ENCODE measurements at regions not wholly inside any gene's neighbourhood (a gene's known extent, or its start where the extent isn't known, plus 50 kb on each side); places are given as distances from the start of the nearest gene placed in this dataset.

- Mint-ChIP-seq H3K9me3 (no peaks in the 10 kb centered on the region), H3K4me1 (ENCODE audit: low read depth) (no peaks in the 10 kb centered on the region), H3K27ac (no peak overlapping the region), H3K4me3 (no peak overlapping the region), H3K36me3 (ENCODE audit: low read depth) (no peaks in the 10 kb centered on the region), H3K27me3 (no peaks in the 10 kb centered on the region)
- no peak overlapping the region for H3K4me3 ChIP-seq (ENCODE audit: low read length)
- no peaks in the 10 kb centered on the region for H3K27me3 ChIP-seq (ENCODE audit: control insufficient read depth in 1 of 2, insufficient read depth in 2 of 2, low read length in 2 of 2)
- intact Hi-C loops (cut with DNase I, micrococcal nuclease) = no loop called here
- no peak for TF ChIP-seq CTCF (IDR thresholded peaks at IDR 0.05)
- ATAC-seq (ENCODE audit: poor library complexity) = no peak
- no peaks in the 10 kb centered on the region for H3K4me1 ChIP-seq (ENCODE audit: insufficient read depth, low read length)
- ChIA-PET POLR2A (no interaction called here), CTCF (no interaction called here)
- no peak overlapping the region for H3K27ac ChIP-seq (ENCODE audit: low read depth in 1 of 2, low read length in 2 of 2)
- no peaks in the 10 kb centered on the region for H3K36me3 ChIP-seq (ENCODE audit: insufficient read depth, low read length)
- DNase-seq = no peak
- no peaks in the 10 kb centered on the region for H3K9me3 ChIP-seq (ENCODE audit: control insufficient read depth in 1 of 2, insufficient read depth in 1 of 2, low read length in 2 of 2)
These were observed 72.2 kb upstream of the MYL10 start for GRCh38 chr7:101701153-101701794.

- Mint-ChIP-seq H3K27me3 (no peaks in the 10 kb centered on the region), H3K27ac (no peak overlapping the region), H3K36me3 (ENCODE audit: low read depth) (no peaks in the 10 kb centered on the region), H3K4me1 (ENCODE audit: low read depth) (no peaks in the 10 kb centered on the region), H3K4me3 (no peak overlapping the region), H3K9me3 (no peaks in the 10 kb centered on the region)
- Histone ChIP-seq H3K4me1 (ENCODE audit: insufficient read depth, low read length) (no peaks in the 10 kb centered on the region), H3K36me3 (ENCODE audit: insufficient read depth, low read length) (no peaks in the 10 kb centered on the region), H3K9me3 (ENCODE audit: control insufficient read depth in 1 of 2, insufficient read depth in 1 of 2, low read length in 2 of 2) (no peaks in the 10 kb centered on the region), H3K4me3 (ENCODE audit: low read length) (no peak overlapping the region), H3K27ac (ENCODE audit: low read depth in 1 of 2, low read length in 2 of 2) (no peak overlapping the region), H3K27me3 (ENCODE audit: control insufficient read depth in 1 of 2, insufficient read depth in 2 of 2, low read length in 2 of 2) (no peaks in the 10 kb centered on the region)
- intact Hi-C loops (cut with DNase I, micrococcal nuclease) = no loop called here
- no peak for ATAC-seq (ENCODE audit: poor library complexity)
- ChIA-PET CTCF (interaction anchor here (0.7 kb wide), 1 partner anchor 43 kb away, joined by 3 read pairs; no protein-coding TSS in a partner anchor), POLR2A (no interaction called here)
- no peak for TF ChIP-seq CTCF (IDR thresholded peaks at IDR 0.05)
- no peak for DNase-seq
These were observed 73.3 kb upstream of the MYL10 start for GRCh38 chr7:101702362-101702850.

- no peaks in the 10 kb centered on the region for H3K4me1 Mint-ChIP-seq (ENCODE audit: low read depth)
- no peak for TF ChIP-seq CTCF (IDR thresholded peaks at IDR 0.05)
- CTCF ChIA-PET = interaction anchor here (0.6 kb wide), 1 partner anchor 237 kb away, joined by 5 read pairs; no protein-coding TSS in a partner anchor
- H3K4me1 ChIP-seq (ENCODE audit: insufficient read depth, low read length) = no peaks in the 10 kb centered on the region
- POLR2A ChIA-PET = no interaction called here
- no peaks in the 10 kb centered on the region for H3K9me3 ChIP-seq (ENCODE audit: control insufficient read depth in 1 of 2, insufficient read depth in 1 of 2, low read length in 2 of 2)
- no peaks in the 10 kb centered on the region for H3K27me3 ChIP-seq (ENCODE audit: control insufficient read depth in 1 of 2, insufficient read depth in 2 of 2, low read length in 2 of 2)
- no peak overlapping the region for H3K27ac ChIP-seq (ENCODE audit: low read depth in 1 of 2, low read length in 2 of 2)
- no peak overlapping the region for H3K27ac Mint-ChIP-seq
- no peak overlapping the region for H3K4me3 ChIP-seq (ENCODE audit: low read length)
- intact Hi-C loops (cut with DNase I, micrococcal nuclease) = no loop called here
- no peak overlapping the region for H3K4me3 Mint-ChIP-seq
- no peaks in the 10 kb centered on the region for H3K36me3 ChIP-seq (ENCODE audit: insufficient read depth, low read length)
- DNase-seq = no peak
- H3K36me3 Mint-ChIP-seq (ENCODE audit: low read depth) = no peaks in the 10 kb centered on the region
- H3K9me3 Mint-ChIP-seq = no peaks in the 10 kb centered on the region
- no peaks in the 10 kb centered on the region for H3K27me3 Mint-ChIP-seq
- ATAC-seq (ENCODE audit: poor library complexity) = no peak
These were observed 76.2 kb upstream of the MYL10 start for GRCh38 chr7:101705331-101705730.
